Stimulated activated CD8-positive, alpha-beta memory T cell treated with anti-CD3 and anti-CD28 coated beads, Interleukin-12 subunit alpha, Interleukin-12 subunit beta, amount 100 ng/mL, for 24 hours (primary cell): ENCODE measurements at regions not wholly inside any gene's neighbourhood (a gene's known extent, or its start where the extent isn't known, plus 50 kb on each side); places are given as distances from the start of the nearest gene placed in this dataset.

ENCODE experiments used
- DNase-seq: peaks from one replicate; pipeline ENCODE4 v3.0.0-alpha.2; 2020; ENCODE audit errors: extremely low read depth

- no peak for DNase-seq
Observed at GRCh38 chr3:72398781-72399180, 449.5 kb downstream of the SHQ1 start.

- no peak for DNase-seq
Observed at GRCh38 chr3:72397586-72397985, 450.7 kb downstream of the SHQ1 start.

DNA sequence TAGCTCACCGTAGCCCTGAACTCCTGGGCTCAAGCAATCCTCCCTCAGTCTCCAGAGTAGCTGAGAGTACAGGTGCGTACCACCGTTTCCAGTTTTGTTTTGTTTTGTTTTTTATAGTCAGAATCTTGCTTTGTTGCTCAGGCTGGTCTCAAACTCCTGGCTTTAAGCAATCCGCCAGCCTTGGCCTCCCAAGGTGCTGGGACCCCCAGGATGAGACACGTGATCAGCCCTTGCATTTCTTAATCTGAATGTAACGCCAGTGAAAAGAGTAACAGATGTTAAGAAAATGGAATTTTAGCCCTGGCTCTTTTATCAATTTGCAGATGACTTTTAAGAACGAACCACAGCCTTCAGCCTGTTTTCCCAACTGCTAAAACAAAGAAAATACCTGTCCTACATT lies 451.3 kb downstream of the SHQ1 start:
- DNase-seq: no peak

- no peak for DNase-seq
Observed at GRCh38 chr3:72395776-72396311, 452.4 kb downstream of the SHQ1 start.

DNA sequence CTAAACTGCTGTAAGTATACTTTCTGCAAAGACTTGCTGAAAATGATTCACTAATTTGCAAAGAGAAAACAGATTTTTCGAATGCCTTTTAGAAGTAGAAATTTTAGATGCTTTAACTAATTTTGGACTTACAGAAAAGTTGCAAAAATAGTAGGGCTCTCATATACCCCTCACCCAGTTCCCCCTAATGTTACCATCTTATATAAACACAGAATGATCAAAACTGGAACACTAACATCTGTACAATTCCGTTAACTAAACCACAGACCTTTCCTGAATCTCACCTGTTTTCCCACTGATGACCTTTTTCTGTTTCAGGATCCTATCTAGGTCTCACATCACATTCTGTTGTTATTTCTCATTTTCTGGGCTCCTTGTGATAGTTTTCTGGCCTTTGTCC lies 454.8 kb downstream of the SHQ1 start:
- DNase-seq: no peak

DNA sequence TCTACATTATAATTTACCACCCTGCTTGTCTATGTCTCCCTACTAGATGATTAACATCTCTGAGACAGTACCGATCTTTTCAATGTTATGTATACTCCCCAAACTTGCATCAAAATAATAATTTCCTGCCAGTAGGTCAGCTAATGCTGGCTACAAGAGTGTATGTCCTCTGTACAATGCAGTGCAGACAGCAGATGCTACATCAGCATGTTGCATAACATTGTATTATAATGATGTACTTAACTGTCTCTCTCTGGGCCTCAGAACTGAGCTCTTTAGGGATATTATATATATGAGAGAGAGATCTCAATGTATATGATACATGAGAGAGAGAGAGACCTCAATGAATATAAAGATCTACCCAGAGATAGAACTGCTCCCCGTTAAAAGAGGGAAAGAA lies 456.6 kb downstream of the SHQ1 start:
- DNase-seq: no peak

- no peak for DNase-seq
Observed at GRCh38 chr3:72390841-72391240, 457.4 kb downstream of the SHQ1 start.

GRCh38 chr3:72388644-72389043 lies 459.6 kb downstream of the SHQ1 start:
- no peak for DNase-seq

DNA sequence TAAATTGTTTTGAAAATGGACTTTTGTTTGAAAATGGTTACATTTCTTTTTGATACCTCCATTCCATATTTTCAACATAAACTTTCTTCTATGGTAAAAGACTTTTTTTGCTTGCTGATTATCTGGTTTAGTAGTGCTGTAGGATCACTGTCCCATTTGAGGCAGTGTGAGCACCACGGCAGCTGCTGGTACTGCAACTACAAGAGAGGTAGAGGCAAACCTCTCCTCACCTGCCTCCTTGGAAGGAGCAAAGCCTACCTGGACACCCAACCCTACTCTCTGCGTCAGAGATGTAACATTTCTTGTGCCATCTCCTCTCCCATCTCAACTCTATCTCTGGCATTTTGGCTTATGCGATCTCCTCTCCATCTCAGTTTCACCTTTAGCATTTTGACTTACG lies 460.1 kb downstream of the SHQ1 start:
- DNase-seq: no peak

GRCh38 chr3:72386327-72387000 lies 461.8 kb downstream of the SHQ1 start:
- DNase-seq: no peak

GRCh38 chr3:72385167-72385566 lies 463.1 kb downstream of the SHQ1 start:
- no peak for DNase-seq

GRCh38 chr3:72384602-72385001 lies 463.6 kb downstream of the SHQ1 start:
- DNase-seq: no peak

DNA sequence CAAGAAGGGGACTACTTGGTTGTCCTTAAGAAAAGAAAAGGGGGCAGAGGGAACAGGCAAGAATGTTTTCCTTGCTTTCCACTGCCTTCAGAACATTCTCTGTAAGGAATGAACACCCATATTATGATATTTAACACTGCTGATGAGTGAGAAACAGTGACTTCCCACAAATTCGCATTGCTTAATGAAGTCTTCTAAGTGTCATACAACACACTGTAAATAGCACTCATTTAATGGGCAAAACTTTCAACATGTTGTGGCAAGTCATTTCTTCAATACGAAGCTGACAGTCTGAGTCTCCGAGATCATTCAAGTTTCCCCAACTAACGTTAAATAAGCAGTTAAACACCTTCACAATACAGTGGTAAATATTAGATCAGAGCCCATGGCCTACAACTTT lies 464.4 kb downstream of the SHQ1 start:
- DNase-seq: no peak

- DNase-seq: no peak
Observed at GRCh38 chr3:72383230-72383629, 465.0 kb downstream of the SHQ1 start.

DNA sequence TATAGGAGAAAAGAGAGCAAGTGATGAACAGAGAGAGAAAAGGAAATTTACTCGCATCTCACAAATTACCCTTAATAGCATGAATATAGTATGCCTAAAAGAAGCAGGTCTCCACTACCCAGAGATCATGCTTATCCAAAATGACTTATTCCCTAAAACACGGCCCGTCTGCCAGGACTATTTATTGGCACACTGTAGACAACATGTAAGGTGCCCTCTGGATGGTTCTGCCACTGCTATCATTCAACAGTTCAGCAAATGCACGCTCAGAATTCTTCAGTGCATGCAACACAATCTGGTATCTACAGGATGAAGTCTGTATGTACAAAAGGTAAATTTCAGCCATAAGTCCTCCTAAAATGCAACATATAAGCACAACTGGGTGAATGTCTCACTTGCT lies 465.8 kb downstream of the SHQ1 start:
- no peak for DNase-seq

GRCh38 chr3:72381584-72381983 lies 466.7 kb downstream of the SHQ1 start:
- no peak for DNase-seq

GRCh38 chr3:72380711-72381493 lies 467.3 kb downstream of the SHQ1 start:
- no peak for DNase-seq

GRCh38 chr3:72380193-72380592 lies 468.1 kb downstream of the SHQ1 start:
- DNase-seq: no peak

DNA sequence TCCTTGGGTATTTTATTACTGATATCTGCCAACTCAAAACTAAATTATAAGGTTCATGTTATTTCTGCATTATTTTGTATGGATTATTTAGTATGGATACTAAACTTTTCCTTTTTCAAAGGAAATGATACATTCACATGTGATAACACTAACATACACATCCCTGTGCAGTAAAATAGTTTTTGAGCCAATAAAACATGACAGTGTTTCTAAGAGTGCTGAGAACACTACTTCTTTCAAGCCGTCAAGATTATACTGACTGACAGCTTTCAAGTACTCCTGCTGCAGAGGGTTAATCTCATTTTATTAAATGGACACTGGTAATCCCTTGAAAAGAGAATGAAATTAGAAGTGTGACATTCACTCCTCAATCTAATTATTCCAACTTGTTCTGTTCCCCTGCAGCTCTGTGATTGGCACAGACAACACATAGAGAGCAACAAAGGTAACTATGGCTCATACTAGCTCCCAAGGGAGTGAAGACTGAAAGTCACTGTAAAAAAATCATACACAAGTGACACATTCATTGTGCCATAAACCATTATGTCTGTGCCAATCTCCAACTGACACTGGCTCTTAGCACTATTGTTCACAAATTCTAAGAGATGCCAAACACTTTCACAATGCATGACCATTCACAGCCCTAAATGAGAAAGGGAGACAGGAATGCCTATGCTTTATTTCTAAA lies 468.6 kb downstream of the SHQ1 start:
- no peak for DNase-seq

GRCh38 chr3:72378287-72378686 lies 470.0 kb downstream of the SHQ1 start:
- no peak for DNase-seq

DNA sequence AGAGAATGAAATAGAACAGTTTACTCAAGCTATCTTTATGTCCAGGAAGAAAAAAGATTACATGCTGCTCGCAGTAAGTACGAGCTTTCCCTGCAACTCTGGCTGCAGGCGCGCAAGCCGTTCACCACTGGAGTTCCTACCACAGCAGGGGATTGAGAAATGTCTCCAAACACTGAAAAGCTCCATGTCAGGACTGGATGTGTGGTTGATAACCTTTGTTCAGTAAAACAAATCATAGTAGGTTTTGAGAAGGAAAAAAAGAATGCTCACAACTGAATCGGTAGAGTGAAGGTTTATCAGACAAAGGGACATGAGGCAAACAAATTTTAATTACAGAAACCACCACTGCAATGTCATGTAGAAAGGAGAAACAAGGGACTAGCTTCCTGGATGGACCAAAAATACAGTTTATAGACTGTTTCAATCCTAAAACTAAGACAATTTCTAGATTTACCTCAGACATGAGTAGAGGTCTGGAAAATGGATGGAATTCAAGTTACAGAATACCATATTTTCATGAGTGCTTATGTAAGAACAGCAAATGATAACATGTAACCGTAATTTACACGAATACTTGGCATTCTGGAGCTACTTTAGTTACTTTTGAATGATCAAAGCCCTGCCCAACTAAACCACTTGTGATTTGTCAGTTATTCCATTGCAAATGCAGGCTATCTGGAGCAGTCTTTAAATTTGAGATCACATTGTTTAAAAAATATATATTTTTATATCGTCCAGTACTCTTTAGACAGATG lies 471.1 kb downstream of the SHQ1 start:
- DNase-seq: no peak
